HG02840 (cell line): ENCODE measurements at regions not wholly inside any gene's neighbourhood (a gene's known extent, or its start where the extent isn't known, plus 50 kb on each side); places are given as distances from the start of the nearest gene placed in this dataset.
"Not testable (repeated sequence)": the region's sequence is repeated elsewhere in the genome, so short reads cannot be mapped to it uniquely, and the experiment has no call there.

Experiments used
- ATAC-seq: cut with Tn5 transposase; IDR thresholded peaks from one replicate; pipeline ENCODE4 v1.9.1; 2021; ENCODE audit warnings: mild to moderate bottlenecking, moderate library complexity, moderate number of reproducible peaks; ENCODE audit not compliant: unreplicated experiment, low FRiP score

GRCh38 chr1:195185321-195185720 is 1422.9 kb downstream of the KCNT2 start:
- ATAC-seq = no peak

DNA sequence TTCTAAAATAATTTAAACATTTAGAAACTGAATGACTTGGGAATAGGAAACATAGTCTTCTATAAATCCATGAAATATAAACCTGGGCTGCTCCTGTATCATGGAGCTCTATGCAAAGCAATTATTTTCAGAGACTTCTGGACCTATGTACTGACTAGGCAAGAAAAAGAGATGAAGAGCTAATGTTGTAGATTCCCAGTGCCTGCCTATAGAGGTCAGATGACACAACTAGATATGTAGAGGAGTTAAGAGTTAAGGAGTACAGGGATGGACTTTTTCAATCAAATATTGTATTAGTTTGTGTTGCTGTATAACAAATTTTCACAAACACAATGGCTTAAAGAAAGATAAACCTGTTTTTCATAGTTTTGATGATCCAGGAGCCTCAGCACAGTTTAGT is 1434.5 kb downstream of the KCNT2 start:
- ATAC-seq = no peak

- not testable (repeated sequence) for ATAC-seq
Observed at GRCh38 chr1:195159795-195160194, 1448.4 kb downstream of the KCNT2 start.

DNA sequence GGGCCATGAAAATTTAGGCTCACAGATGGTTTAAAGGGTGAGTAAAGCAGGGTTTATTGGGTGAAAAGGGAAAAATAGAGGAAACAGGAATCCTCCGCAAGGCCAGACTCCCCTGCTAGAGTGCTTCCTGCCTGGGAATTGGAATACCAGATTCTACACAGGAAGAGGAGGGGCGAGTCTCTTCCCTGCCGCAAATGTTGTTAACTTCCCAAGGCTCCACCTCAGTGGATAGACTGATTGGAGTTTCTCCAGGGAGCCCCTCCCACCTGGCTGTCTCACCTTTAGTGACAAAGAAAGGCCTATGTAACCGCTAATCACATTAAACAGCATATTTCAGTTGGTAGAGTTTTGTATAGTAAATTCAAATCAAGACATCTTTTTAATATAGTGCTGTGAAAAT is 1450.1 kb downstream of the KCNT2 start:
- ATAC-seq = no peak

- no peak for ATAC-seq
Observed at GRCh38 chr1:195153107-195153506, 1455.1 kb downstream of the KCNT2 start.

GRCh38 chr1:195150768-195151167 is 1457.5 kb downstream of the KCNT2 start:
- ATAC-seq = no peak

DNA sequence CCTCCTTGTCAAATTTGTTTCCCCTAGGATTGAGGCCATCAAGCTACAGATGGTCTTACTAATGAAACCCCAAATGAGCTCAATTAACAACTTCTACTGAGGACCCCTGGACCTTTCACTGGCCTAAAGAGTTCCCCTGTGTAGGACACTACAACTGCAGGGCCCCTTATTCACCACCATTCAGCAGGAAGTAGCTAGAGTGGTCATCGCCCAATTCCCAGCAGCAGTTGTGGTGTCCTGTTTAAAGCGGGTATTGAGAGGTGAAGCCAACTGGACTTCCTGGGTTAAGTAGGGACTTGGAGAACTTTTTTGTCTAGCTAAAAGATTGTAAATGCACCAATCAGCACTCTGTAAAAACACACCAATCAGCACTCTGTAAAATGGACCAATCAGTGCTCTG is 1466.9 kb downstream of the KCNT2 start:
- ATAC-seq = no peak

- no peak for ATAC-seq
Observed at GRCh38 chr1:195130598-195130997, 1477.6 kb downstream of the KCNT2 start.

- ATAC-seq = no peak
Observed at GRCh38 chr1:195122497-195122896, 1485.7 kb downstream of the KCNT2 start.

DNA sequence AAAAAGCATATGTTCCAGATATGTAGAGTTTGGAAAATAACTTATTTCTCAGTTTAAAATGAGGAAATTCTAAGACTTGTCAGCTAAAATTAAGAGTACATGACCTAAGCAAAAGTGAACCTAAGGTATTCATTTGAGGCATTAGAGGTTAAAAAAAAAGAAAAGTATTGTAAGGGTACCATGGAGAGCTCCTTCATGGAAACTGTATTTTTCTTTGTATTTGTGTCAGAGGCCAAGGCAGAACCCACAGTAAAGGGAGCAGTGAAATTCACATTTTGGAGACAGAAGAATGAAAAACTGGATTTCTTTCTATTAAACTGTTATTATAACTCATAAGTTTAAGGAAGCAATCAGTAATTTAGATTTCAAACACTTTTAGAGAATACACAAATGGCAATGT is 1494.8 kb downstream of the KCNT2 start:
- no peak for ATAC-seq

DNA sequence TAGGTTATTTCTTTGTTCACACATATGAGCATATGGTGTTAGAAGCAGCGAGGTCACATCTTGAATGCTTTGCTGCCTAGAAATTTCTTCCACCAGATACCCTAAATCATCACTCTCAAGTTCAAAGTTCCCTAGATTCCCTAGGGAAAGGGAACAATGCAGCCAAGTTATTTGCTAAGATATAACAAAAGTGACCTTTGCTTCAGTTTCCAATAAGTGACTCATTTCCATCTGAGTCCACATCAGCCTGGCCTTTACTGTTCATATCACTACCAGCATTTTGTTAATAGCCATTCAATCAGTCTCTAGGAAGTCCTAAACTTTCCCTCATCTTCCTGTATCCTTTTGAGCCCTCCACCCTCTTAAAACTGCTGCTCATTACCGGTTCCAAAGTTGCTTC is 1502.5 kb downstream of the KCNT2 start:
- no peak for ATAC-seq

DNA sequence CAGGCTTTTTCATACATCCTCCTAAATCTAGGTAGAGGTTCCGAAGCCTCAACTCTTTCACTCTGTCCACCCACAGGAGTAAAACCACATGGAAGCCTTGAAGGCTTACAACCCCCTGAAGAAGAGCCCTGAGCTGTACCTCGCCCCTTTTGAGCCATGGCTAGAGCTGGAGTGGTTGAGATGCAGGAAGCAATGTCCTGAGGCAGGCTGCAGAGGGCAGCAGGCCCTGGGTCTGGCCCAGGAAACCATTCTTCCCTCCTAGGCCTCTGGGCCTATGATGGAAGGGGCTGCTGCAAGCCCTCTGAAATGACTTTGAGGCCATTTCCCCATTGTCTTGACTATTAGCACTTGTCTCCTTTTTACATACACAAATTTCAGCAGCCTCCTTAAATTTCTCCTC is 1503.0 kb downstream of the KCNT2 start:
- ATAC-seq = no peak

DNA sequence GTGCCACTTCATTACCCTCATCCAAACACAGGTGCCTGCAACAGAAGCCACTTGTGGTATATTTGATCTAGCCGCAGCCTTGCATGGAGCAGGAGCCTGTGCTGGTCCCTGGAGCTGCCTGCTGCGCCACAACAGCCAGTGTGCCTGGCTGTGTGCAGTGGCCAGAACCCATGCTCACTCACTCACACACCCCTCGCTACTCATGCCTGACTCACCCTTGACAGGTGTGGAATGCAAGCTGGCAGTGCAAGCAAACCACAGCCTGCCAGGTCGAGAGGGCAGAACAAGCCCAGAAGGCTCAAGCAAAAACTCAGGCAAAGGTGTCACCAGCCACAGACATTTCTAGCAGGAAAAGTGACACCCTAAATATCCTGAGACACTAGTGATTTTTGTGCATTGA is 1510.9 kb downstream of the KCNT2 start:
- ATAC-seq = no peak

- ATAC-seq = no peak
Observed at GRCh38 chr1:195096051-195096521, 1512.2 kb downstream of the KCNT2 start.

DNA sequence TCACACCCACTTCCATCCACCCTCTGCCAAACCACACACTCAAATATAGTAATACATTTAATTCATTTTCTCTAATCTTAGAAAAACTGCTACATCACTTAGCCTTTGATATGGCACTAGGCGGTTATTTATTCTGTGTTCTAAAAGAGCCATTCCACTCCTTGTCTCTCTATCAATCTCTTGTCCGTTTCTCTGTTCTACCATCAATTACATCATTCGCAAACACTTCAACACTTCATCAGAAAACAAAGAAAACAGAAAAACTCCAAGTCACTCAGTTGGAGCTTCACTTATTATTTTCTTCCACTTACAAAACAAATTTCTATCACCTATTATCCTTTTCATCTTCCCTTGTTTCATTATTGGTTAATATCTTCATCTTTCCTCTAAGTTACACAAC is 1523.0 kb downstream of the KCNT2 start:
- no peak for ATAC-seq

DNA sequence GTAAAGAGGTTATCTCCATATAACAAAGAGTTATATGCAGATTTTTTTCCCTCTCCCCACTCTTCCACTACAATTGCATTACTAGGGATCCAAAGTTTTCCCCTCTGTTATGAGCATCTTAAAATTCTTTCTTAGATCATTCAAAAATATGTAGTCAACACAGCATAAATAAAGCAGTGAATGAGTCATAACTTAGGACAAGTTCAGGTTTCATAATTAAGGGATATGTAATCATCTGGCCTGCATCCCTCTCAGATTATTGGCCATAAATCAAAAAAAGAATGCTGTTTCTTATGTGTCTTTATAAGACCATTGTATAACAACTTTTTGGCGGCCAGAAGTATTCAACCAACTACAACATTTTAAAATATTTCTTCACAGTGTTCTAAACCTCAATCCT is 1526.1 kb downstream of the KCNT2 start:
- no peak for ATAC-seq

DNA sequence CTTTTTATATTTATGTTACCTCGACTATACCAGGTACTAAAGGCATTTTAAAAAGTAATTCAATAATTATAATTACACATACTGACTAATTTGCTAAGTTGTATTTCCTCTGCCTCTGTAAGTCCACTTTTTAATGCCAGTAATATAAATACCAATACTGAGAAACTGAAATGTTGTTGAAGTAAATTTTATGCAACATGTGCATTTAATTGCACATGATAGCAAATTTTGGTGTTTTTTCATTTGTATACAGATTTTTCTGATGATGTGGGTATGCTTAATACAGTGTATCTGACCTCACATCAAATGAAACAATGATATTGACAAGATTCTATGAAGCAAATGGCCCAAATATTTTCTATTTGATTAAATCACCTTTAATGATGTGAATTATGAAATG is 1531.6 kb downstream of the KCNT2 start:
- ATAC-seq = no peak

DNA sequence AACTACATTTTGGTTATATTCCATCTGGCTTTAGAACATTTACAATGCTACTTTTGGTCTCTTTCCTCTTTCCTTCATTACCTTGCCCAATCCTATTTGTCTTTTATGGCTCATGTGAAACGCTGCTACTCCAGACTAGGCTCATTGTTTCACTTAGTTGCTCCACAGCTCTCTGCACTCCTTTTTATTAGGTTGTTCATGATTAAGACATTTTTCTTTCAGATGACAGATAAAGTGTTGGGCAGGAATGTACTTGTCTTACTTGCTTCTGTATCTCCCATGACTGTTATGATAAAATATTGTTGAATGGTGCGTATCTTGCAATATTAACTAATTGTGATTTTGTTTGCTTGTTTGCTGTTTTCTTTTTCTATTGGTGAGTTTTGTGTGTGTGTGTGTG is 1532.3 kb downstream of the KCNT2 start:
- ATAC-seq = no peak

- no peak for ATAC-seq
Observed at GRCh38 chr1:195071461-195071860, 1536.8 kb downstream of the KCNT2 start.

GRCh38 chr1:195065437-195065836 is 1542.8 kb downstream of the KCNT2 start:
- no peak for ATAC-seq

GRCh38 chr1:195064358-195064757 is 1543.9 kb downstream of the KCNT2 start:
- ATAC-seq = no peak

GRCh38 chr1:195054217-195054687 is 1554.0 kb downstream of the KCNT2 start:
- no peak for ATAC-seq

DNA sequence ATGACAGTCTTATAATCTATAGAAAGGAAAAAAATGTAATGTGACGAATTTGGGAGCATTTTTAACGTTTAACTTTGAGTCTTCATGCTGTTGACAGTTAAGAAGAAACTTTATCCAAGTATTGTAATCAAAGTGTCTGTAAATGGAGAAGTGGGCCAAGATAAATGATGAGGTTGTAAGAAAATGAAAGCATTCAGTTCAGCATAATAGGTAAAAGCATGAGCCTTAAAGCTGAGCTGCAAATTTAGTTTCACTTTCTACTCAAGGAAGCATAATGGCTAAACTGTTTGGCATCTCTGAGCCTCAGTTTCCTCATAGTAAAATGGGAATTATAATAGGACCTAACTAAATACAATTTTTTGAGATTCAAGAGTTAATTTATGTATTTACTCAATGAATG is 1554.8 kb downstream of the KCNT2 start:
- no peak for ATAC-seq
